HFF-Myc (cell line): ENCODE measurements at regions not wholly inside any gene's neighbourhood (a gene's known extent, or its start where the extent isn't known, plus 50 kb on each side); places are given as distances from the start of the nearest gene placed in this dataset.
A peak's percentile ranks its signal among the peaks of the same experiment; 100 is the strongest.

Experiments used
- DNase-seq: peaks from one replicate; pipeline ENCODE4 v3.0.0-alpha.2; 2011; ENCODE audit warnings: low read depth; ENCODE audit errors: extremely low read depth
- H3K4me3 ChIP-seq: replicated peaks from 2 replicates; pipeline ENCODE4 v1.5.1; 2011; ENCODE audit warnings: low read depth, mild to moderate bottlenecking, control low read depth, low read length
- TF ChIP-seq, protein P1 (sequence below): IDR thresholded peaks from 2 replicates; pipeline ENCODE4 v1.5.1; 2012; ENCODE audit warnings: mild to moderate bottlenecking, low read depth, low read length, control low read depth; ENCODE audit errors: missing control alignments

DNA sequence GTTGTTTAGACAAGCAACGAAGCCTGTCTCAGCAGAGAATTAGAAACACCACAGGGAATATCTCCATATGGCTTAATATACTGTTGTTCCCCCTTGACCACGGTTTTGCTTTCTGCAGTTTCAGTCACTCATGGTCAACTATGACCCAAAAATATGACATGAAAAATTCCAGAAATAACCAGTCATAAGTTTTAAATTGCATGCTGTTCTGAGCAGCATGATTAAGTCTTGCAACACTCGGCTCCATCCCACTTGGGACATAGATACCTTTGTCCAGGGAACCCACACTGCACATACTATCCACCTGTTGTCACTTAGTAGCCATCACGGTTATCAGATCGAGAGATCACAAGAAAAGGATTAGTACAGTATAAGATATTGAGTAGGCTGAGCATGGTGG is 60.7 kb upstream of the FOXK1 start:
- TF ChIP-seq, protein P1, sequence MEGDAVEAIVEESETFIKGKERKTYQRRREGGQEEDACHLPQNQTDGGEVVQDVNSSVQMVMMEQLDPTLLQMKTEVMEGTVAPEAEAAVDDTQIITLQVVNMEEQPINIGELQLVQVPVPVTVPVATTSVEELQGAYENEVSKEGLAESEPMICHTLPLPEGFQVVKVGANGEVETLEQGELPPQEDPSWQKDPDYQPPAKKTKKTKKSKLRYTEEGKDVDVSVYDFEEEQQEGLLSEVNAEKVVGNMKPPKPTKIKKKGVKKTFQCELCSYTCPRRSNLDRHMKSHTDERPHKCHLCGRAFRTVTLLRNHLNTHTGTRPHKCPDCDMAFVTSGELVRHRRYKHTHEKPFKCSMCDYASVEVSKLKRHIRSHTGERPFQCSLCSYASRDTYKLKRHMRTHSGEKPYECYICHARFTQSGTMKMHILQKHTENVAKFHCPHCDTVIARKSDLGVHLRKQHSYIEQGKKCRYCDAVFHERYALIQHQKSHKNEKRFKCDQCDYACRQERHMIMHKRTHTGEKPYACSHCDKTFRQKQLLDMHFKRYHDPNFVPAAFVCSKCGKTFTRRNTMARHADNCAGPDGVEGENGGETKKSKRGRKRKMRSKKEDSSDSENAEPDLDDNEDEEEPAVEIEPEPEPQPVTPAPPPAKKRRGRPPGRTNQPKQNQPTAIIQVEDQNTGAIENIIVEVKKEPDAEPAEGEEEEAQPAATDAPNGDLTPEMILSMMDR, result no peak
- no peak for DNase-seq
- no peak overlapping the region for H3K4me3 ChIP-seq

DNA sequence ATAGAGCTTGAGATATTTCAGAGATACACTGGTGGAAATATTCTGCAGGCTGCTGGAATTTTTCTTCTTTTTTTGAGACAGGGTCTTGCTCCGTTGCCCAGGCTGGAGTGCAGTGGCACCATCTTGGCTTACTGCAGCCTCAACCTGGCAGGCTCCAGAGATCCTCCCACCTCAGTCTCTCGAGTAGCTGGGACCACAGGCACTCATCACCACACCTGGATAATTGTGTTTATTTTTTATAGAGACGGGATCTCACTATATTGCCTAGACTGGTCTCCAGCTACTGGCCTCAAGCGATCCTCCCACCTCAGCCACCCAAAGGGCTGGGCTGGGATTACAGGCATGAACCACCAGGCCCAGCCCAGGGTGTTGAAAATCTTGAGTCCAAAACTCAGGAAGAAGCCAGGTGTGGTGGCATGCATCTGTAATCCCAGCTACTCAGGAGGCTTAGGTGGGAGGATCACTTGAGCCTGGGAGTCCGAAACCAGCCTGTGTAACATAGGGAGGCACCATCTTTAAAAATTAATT is 55.7 kb upstream of the FOXK1 start:
- TF ChIP-seq, protein P1, result no peak
- no peak for DNase-seq
- H3K4me3 ChIP-seq, result no peak overlapping the region

DNA sequence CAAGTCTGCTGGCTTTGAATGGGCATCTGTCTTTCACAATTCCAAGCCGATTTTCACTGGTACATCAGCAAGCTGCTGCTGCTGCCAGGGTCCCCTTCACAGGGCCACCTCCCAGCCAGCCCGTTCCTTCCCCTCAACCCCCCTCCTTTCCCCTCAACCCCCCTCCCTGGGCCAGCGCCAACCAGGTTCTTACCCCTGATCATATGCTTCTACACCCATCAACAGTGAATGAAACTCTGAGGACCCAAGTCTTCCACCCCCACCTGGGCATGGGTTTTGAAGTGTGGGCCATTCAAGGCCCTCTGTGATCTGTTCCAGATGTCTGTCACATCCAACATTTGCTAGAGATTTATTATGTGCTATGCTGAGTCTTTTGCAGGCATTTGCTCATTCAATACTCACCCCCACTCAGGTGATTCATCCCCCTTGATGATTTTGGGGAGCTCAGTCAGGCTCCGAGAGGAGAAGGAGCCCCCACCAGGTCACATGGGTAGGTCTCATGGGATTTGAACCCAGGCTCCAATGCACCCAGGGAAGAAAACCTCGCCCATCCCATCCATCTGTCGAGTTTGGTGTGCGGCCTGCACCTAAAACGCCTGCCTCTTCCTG is 52.7 kb upstream of the FOXK1 start:
- no peak for DNase-seq
- TF ChIP-seq, protein P1, result no peak
- no peak overlapping the region for H3K4me3 ChIP-seq

DNA sequence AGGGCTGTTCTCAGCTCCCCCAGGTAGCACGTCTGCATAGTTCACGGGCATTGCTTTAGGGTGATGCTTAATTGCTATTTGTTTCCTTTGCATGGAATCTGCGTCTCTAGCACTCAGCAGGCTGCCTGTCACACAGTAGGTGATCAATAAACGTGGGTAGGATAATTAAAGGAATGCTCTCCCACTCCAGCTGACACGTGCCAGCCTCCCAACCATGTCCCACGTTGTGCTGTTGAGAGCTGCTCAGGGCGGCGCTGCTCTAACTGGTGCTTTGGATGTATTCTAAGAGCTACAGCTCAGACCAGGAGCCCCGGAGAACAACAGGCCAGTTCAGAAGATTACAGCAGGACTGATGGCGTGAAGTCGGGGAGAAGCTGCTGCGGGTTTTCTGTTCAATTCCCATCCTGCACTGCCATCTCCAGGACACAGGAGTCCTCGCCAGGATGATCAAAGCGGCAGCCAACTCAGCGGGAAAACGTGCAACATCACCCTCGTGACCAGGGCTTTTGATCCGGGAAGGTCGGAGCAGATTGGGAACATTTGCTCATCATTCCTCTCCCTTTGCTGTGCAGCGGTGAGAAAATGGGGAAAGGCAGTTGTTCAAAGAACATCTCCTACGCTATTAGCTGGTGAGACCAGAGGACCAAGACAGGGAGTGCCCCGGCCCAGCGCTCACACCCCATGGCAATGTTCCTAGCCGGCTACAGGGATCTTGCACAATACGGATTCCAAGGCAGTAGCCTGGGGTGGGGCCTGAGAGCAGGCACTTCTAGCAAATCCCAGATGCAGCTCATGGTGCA is 50.5 kb upstream of the FOXK1 start:
- TF ChIP-seq, protein P1, result peak; percentile 70
- peak overlapping the region; percentile 26 for H3K4me3 ChIP-seq
- peak; percentile 78 for DNase-seq
